Activated CD4-positive, alpha-beta T cell treated with anti-CD3 and anti-CD28 coated beads, Interleukin-2, Interleukin-4, amounts not matched to agents 100 ng/mL and 50 ng/mL, durations not matched to agents 16 hours and 8 hours (primary cell): ENCODE measurements at regions not wholly inside any gene's neighbourhood (a gene's known extent, or its start where the extent isn't known, plus 50 kb on each side); places are given as distances from the start of the nearest gene placed in this dataset.
"Not testable (repeated sequence)": the region's sequence is repeated elsewhere in the genome, so short reads cannot be mapped to it uniquely, and the experiment has no call there.

Experiments used
- DNase-seq: peaks from one replicate; pipeline ENCODE4 v3.0.0-alpha.2; 2020; ENCODE audit warnings: low spot score

DNA sequence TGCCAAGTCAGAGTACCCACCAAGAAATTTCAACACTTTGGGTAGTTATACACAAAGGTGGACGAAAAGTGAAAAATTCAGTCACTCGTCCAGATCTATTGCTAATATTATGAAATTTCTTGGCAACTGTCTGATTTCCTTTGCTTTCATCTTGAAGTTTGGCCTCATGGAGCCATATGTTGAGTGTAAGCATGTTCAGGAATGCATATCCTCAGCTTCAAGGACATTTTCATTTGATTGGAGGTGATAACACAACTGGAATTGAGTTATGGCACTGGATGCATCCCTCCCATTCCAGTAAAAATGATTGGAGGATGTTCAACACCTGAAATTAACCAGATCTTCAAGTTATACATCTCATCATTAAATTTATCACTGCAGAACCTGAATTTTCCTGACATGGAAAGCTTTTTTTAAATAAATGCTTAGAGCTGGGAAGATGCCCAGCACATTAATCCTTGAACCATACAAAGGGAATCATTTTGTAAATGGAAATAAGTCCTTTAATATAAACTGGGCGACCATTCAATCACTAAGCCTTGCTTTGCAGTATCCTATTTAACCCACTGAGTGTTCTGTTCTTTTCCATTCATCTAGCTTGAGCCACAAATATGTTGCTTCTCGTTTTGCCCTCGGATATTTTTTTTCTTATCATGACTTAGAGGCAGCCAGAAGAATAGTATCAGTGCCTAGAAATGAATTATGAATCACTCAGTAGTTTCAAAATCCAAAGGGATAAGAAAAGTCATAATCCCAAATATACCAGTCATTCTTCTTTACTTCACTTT lies 273.7 kb upstream of the PIK3R1 start:
- no peak for DNase-seq

DNA sequence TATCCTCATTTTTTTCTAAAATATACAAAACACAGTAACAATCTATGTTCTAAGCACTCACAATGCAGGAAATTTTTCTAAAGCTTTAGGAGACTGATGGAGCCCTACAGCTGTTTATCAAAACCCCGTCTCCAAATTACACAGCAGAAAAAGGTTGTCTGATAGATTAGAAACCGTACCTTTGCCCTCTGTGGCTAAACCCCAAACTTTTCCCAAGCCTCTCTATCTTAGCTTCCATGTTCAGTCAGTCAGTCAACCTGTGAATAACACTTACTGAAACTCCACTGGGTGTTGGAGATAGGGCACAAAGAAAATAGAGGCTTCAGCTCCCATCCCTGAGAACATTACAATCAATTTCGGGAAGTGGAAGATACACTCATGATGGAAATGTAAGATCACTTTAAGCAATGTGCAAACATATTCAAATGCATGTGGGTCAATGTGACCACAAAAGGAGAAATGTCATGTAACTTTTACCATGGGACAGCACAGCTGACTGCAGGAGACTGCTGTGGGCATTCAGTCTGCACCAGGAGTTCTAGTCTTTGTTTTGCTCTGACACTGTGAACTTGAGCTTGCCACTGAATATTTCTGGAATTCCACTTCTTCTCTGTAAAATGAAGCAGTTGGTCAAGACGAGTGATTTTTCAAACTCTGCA lies 279.5 kb upstream of the PIK3R1 start:
- no peak for DNase-seq

DNA sequence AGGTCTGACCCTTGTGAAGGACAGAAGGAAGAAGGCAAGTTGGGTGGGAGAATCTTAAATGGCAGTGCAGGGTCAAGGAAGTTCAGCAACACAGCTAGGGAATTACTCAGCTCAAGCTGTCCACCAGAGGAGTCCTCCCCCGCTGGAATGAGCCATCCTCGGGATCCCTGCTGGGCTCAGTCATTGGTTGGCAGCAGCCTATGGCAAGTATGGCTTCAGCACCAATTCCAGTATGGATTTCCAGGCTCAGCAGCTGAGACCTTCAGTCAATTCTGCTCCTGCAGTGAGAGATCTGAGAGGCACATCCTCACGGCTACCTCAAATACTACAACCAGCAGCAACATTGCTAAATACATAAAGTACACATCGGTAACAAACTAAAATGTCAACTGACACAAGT lies 280.6 kb upstream of the PIK3R1 start:
- DNase-seq: no peak

DNA sequence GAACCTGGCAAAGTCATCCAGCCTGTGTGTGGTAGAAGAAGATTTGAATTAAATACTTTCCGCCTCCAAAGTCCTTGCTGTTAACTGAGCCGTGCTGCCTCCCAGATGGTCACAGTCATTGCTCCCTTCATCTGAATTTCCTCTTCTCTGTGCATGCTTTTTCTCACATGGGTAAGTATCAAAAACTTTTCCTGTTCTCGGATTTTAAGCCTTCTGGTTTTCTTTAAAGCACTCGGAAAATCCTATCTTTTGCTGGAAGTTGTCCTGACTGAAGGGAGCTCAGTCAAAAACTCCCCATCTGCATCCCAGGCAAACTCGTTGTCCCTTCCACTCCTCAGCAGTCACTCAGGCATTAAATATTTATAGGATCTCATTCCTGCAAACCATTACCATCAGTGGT lies 290.0 kb upstream of the PIK3R1 start:
- no peak for DNase-seq

DNA sequence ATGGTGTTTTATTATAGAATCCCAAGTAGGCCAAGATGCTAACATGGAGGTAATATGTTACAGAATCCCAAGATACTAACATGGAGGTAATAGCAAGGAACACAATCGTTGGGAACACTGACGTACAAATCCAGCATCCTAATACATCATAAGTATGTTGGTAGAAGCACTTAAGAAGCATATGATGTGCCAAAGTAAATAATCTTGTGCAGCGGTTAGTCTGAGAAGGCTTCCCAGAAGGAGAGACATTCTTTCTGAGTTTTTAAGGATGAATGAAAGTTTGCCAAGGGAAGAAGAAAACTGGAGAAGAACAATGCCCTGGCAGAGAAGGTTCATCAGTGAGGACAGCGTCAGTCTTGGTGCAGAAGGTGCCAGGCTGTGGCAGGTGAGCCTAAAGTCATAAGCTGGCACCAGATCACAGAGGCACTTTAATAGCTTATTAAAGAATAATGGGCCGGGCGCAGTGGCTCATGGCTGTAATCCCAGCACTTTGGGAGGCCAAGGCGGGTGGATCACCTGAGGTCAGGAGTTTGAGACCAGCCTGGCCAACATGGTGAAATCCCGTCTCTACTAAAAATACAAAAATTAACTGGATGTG lies 294.5 kb upstream of the PIK3R1 start:
- no peak for DNase-seq

DNA sequence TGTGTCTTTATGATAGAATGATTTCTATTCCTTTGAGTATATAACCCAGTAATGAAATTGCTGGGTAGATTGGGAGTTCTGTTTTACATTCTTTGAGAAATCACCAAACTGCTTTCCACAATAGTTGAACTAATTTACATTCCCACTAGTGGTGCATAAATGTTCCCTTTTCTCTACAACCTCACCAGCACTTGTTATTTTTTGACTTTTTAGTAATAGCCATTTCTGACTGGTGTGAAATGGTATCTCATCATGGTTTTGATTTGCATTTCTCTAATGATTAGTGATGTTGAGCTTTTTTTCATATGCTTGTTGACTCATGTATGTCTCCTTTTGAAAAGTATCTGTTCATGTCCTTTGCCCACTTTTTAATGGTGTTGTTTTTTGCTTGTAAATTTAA lies 296.0 kb upstream of the PIK3R1 start:
- not testable (repeated sequence) for DNase-seq

DNA sequence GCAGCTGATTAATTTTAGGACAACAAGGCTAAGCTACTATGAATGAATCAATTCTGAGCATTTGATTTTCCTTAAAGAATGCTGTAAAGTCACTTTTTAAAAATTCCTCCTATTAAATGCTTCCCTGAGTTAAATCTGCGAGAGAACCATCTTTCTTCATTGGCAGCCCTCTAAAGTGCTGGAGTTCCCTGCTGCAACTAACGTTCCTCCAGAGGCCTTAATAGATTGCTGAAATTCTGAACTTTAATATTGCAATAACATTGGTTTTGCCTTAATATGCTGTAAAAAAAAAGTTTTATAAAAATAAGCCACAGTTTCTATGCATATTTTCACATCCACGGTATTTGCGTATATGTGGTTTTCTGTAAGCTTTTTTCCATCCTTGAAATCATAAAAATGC lies 298.0 kb upstream of the PIK3R1 start:
- DNase-seq: no peak

DNA sequence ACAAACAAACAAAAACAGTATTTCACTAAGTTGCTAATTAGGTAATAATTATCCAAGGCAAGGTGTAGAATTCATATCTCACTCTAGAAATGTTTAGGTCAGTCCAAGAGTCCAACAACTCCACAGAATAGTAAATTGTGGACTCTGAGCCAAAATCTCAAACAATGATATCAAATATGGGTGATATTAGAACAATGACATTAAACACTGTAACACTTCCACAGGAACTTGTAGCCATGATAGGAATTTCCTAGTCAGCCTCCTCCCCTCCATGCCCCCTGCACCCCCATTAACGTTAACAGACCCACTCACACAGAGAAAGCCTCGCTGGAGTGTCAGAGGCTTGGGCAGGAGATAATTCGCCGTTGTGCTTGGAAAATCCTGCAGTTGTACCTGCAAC lies 305.0 kb upstream of the PIK3R1 start:
- no peak for DNase-seq

DNA sequence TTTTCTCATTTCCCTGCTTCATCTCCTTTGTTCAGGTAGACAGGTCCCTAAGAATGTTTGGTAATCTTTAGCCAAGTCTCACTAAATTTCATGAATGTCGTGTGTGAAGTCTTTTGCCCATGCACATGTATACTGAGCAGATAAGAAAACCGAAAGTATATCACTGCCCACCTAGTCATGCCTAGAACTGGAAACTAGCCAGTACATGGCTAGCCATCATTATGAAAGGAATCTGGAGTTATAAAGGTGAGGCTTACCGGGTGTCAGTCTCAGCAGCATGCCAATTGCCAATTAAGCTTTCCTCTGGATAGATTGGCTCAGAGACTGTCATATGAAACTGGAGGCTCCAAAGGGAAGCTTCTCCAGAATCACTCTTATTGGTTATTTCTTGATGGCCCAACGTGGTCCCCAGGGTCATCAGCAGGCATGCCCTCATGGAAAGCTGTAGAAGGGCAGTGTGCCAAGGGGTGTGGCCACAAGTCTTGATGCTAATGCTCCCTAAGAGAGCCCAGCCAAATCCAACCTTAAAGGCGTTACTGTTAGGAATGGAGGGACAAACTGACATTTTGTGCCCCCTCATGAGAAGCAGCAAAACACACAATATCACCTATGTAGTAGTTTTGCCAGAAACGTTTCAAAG lies 307.3 kb upstream of the PIK3R1 start:
- DNase-seq: no peak

DNA sequence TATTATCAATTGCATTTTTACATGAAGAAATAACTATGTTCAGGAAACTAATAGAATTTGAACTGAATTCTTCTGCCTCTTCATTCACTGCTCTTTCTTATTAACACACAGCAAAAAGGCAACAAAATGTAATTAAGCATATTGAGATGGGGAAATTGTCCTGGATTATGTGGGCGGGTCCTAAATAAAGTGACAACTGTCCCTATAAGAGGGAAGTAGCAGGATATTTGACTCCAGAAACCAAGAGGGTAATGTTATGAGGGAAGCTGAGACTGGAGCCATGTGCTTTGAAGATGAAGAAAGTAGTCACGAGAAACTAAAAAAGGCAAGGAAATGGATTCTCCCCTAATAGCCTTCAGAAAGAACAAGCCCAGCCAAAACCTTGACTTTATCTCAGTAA lies 311.2 kb upstream of the PIK3R1 start:
- no peak for DNase-seq

DNA sequence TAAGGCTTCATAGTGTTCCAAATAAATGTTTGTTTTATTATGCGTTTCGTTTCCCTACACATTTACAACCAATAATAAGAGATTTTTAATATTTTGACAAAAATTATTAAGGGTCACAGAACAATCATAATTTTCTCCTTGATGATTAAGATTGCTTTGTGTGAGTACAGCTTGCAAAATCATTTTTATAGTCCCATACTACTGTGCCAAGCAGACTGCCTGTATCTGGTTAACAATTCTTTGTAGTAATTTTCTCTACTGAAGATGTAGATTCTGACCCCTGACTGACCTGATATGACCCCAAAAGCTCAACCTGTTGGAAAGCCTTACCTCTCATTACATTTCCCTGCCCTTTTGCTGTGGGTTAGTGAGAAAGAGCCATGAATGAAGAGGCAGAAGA lies 311.9 kb upstream of the PIK3R1 start:
- DNase-seq: no peak

DNA sequence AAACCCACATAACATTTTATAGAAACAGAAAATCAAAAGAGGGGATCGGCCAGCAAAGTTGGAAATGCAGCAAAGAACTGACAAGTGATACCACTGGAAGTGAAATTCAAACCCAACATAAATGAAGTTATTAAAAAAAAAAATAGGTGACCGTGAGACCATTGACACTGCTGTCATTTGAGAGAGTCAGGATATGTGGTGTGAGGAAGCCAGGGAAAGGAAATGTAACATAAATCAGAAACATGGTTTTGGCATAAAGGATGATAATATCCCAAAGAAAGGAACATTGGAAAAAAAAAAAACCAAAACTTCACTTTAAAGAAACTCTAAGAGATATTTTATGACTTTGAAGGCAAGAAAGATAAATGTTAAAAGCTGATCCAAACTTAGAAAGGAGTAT lies 312.4 kb upstream of the PIK3R1 start:
- no peak for DNase-seq

DNA sequence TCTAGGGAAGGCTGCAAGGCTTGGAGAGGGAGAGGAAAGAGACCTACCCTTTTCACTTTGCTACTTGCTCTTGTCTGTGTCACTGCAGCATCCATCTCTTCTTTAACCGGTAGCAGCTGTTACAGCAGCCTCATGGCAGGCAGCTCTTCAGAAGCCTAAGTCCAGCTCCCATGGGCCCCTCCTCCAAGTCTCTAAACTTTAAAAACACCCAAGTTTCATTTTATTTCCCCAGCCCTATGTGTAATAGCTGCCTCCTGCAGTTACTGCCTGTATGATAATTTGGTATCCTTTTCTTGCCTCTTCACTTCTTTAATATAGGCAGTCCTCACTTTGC lies 313.1 kb upstream of the PIK3R1 start:
- no peak for DNase-seq

DNA sequence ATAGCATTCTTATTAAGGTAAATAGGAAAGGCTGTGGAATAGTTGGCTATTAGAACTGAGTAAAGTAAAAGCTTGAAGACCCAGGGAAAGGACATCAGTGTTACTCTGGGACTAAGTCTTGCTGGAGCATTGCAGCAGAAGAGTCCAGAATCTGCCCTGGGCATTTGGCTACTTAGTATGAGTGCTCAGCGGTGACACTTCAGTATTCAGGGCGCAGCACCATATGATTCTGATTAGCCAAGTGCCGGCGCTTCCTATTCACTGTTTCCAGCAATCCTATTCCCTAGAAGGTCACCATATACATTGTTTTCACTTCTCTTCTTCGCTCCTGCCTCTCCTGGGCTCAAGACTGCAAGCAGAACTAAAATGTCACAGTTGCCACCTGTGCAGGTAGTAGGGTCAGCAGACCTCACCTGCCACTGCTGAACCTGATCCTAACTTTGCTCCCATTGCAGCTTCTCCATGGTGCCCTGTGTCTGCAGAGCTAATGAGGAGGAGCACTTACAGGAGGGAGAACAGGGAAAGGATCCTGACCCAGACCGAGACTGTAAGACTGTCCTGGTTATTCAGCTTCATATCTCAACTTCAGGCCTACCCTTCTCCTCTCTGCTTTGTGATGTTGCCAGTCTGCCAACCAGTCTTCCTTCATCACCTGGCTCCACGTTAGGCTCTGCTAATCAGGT lies 313.6 kb upstream of the PIK3R1 start:
- no peak for DNase-seq

DNA sequence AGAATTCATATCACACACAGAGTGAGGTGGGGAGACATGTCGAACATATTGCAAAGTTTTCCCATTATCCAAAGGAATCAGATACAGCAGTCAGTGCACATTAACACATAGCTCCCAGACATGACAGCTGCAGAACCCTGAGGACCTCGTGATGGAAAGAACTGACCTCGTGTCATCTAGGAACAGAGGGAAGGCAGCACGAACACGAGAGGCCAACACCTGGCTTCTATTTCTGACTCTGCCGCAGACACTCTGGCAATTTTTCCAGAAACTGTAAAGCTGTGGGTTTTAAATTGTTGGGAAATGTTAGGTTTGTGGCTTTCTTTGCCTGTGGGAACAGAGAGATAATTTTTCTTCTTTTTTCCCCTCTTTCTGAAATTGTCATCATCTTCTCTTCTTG lies 315.0 kb upstream of the PIK3R1 start:
- DNase-seq: no peak

DNA sequence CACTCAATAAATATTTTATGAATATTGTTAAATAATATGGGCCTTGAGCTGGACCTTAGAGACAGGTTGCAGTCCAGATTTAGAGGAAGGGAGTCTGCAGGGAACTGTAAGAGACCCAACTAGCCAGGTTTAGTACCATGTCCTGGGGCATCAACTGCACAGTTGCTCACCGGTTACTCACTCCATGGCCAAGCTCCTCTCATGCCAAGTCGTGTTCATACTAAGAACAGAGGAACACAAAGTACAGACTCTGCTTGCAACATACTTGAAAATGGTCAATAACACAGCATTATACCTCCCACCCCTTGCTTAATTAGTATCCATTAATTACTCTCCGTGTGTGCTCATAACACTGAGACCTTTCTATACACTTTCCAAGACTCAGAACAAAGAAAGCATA lies 317.6 kb upstream of the PIK3R1 start:
- no peak for DNase-seq

DNA sequence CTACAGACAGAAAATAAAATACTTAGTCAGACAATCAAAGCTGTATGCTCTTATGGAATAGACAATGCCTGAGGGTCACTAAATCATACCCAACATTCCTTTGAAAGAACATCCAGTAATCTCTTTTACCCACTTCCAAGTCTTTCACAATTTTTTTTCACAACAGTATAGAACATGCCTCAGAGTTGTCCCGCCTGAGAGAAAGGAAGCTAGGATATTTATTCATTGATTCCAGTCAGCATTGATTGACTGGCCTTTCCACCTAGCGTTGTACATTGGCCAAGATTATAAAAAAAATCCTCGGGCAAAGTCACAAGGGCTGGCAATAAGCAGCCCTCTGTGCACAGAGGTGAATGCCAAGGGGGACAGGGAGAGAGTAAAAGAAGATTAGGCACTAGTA lies 318.1 kb upstream of the PIK3R1 start:
- no peak for DNase-seq

DNA sequence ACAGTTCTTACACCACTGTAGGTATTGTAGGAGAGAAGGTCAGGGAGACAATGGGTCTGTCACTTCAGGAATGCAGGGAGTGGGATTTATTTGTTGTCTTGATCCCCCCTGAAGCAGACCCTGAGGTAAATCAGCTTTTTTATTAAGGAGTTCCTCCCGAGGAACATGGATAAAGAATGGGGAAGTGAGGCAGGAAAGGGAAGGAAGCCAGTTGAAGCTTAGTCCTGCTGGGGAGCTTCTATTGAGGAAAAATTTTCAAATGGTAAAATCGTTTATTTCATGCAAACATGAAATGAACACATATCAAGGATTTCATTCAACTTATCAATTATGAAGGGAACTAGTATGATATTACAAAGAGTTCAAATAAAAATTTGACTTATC lies 318.6 kb upstream of the PIK3R1 start:
- no peak for DNase-seq

DNA sequence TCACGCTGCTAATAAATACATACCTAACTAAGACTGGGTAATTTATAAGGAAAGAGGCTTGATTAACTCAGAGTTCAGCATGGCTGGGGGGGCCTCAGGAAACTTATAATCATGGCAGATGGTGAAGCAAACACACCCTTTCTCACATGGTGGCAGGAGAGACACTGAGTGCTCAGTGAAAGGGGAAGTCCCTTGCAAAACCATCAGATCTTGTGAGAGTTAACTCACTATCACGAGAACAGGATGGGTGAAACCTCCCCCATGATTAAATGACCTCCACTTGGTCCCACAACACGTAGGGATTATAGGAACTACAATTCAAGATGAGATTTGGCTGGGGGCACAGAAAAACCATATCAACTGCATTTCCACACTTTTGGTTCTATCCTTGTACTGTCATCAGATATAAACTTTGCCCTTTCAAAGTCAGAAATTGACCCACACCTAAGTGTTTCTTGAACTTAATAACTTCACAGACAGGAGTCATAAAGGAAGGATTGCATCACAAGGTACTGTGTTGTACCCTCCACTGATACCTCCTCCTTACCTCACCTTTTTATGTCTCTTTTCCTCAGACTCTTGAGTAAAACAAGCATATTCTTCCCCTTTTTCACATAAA lies 319.1 kb upstream of the PIK3R1 start:
- DNase-seq: no peak

DNA sequence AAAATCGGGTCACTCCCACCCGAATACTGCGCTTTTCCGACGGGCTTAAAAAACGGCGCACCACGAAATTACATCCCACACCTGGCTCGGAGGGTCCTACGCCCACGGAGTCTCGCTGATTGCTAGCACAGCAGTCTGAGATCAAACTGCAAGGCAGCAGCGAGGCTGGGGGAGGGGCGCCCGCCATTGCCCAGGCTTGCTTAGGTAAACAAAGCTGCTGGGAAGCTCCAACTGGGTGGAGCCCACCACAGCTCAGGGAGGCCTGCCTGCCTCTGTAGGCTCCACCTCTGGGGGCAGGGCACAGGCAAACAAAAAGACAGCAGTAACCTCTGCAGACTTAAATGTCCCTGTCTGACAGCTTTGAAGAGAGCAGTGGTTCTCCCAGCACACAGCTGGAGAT lies 325.7 kb upstream of the PIK3R1 start:
- DNase-seq: not testable (repeated sequence)

DNA sequence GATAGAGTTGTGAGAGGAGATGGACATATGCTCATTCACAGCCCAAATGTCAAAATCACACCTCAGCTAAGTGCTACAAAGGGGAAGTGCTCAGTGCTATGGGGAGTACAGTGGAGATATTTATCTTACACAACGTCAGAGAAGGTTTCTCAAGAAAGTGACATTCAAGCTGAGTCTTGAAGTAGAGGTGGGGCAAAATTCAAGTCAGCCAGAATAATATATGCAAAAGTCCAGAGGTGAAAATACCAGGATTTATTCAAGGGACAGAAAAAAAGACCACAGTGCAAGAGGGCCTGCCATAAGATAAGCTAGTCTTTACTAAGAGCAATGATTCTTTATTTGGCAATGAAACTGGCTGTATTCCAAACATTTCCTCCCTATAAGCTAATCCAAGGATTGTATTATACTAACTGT lies 327.8 kb upstream of the PIK3R1 start:
- no peak for DNase-seq

DNA sequence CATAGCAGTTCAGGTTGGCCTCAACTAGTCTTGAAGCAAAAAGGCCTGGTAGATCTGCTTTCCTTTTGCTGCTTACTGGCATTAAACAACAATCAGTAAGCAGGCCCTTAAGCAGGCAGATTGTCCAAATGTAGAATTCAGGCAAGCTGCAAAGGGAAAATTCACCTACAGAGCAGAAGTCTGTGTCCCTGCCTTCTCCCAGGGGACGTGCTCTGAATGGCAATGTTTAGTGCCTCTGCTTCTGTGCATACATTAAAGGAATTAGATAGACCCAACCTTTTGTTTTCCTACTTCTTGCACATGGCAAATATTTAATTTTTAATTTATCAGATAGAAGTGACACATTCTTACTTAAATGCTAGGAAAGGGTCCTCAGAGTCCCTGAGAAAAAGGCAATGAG lies 328.8 kb upstream of the PIK3R1 start:
- no peak for DNase-seq
